ENCODE measurements at regions not wholly inside any gene's neighbourhood (a gene's known extent, or its start where the extent isn't known, plus 50 kb on each side); places are given as distances from the start of the nearest gene placed in this dataset.

DNA sequence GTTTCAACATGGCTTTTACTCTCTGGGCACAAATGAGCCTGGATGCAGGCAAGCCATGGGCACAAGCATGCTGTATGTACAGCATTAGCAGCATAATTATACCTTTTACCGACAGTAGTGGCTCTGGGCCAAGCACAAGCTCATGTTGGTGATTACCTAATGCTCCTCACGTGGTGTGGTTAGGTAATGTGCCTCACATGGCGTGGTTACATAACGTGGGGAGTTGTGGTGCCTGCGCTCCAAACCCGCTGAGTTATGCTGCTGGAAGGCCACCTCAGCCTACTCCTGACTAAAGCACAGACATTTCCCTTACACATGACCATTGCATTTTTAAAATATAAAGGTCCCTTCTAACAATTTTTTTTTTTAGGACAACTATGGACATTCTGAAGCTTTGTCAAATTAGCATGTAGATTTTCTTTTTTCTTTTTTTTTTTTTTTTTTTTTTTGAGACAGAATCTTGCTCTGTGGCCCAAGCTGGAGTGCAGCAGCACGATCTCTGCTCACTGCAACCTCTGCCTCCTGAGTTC lies 794.0 kb downstream of the EFNA5 start:
- ChIA-PET CTCF (interaction anchor here (0.6 kb wide), 1 partner anchor 392 kb away, joined by 3 read pairs; no protein-coding TSS in a partner anchor), POLR2A (interaction anchor here (0.6 kb wide), 1 partner anchor 1860 kb away, joined by 4 read pairs; no protein-coding TSS in a partner anchor)
- H3K4me3 Mint-ChIP-seq (ENCODE audit: unreplicated experiment) = no peak overlapping the region
- intact Hi-C loops (cut with micrococcal nuclease) = loop anchor here (5.0 kb wide), 1 partner anchor 796 kb away; the partner anchor contains the start of gene EFNA5
- H3K36me3 Mint-ChIP-seq (ENCODE audit: insufficient read depth, unreplicated experiment) = no peaks in the 10 kb centered on the region
- BruUV-seq (replicated peaks) = no TSS peak
- peak; percentile 94 for DNase-seq (ENCODE audit: unreplicated experiment)
- no peaks in the 10 kb centered on the region for H3K27me3 Mint-ChIP-seq (ENCODE audit: insufficient read depth, unreplicated experiment)
- TF ChIP-seq, protein P1, sequence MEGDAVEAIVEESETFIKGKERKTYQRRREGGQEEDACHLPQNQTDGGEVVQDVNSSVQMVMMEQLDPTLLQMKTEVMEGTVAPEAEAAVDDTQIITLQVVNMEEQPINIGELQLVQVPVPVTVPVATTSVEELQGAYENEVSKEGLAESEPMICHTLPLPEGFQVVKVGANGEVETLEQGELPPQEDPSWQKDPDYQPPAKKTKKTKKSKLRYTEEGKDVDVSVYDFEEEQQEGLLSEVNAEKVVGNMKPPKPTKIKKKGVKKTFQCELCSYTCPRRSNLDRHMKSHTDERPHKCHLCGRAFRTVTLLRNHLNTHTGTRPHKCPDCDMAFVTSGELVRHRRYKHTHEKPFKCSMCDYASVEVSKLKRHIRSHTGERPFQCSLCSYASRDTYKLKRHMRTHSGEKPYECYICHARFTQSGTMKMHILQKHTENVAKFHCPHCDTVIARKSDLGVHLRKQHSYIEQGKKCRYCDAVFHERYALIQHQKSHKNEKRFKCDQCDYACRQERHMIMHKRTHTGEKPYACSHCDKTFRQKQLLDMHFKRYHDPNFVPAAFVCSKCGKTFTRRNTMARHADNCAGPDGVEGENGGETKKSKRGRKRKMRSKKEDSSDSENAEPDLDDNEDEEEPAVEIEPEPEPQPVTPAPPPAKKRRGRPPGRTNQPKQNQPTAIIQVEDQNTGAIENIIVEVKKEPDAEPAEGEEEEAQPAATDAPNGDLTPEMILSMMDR (IDR thresholded peaks at IDR 0.05; ENCODE audit: unreplicated experiment) = no peak
- peaks cover 17% of the 10 kb centered on the region for H3K4me1 Mint-ChIP-seq (ENCODE audit: insufficient read depth, unreplicated experiment)
- H3K27ac Mint-ChIP-seq (ENCODE audit: low read depth, unreplicated experiment) = no peak overlapping the region
- H3K9me3 Mint-ChIP-seq (ENCODE audit: unreplicated experiment) = no peaks in the 10 kb centered on the region

GRCh38 chr5:106876298-106876622 lies 794.5 kb downstream of the EFNA5 start:
- TF ChIP-seq, protein P1 (IDR thresholded peaks at IDR 0.05; ENCODE audit: unreplicated experiment) = no peak
- Mint-ChIP-seq H3K4me1 (ENCODE audit: insufficient read depth, unreplicated experiment) (peaks cover 17% of the 10 kb centered on the region), H3K36me3 (ENCODE audit: insufficient read depth, unreplicated experiment) (no peaks in the 10 kb centered on the region), H3K27me3 (ENCODE audit: insufficient read depth, unreplicated experiment) (no peaks in the 10 kb centered on the region), H3K9me3 (ENCODE audit: unreplicated experiment) (no peaks in the 10 kb centered on the region), H3K27ac (ENCODE audit: low read depth, unreplicated experiment) (no peak overlapping the region), H3K4me3 (ENCODE audit: unreplicated experiment) (no peak overlapping the region)
- no TSS peak for BruUV-seq (replicated peaks)
- ChIA-PET POLR2A (no interaction called here), CTCF (no interaction called here)
- DNase-seq (ENCODE audit: unreplicated experiment) = no peak
- intact Hi-C loops (cut with micrococcal nuclease) = loop anchor here (5.0 kb wide), 1 partner anchor 796 kb away; the partner anchor contains the start of gene EFNA5

GRCh38 chr5:106875591-106876297 lies 795.0 kb downstream of the EFNA5 start:
- TF ChIP-seq, protein P1 (IDR thresholded peaks at IDR 0.05; ENCODE audit: unreplicated experiment) = peak; percentile 60
- Mint-ChIP-seq H3K9me3 (ENCODE audit: unreplicated experiment) (no peaks in the 10 kb centered on the region), H3K4me1 (ENCODE audit: insufficient read depth, unreplicated experiment) (peaks cover 14% of the 10 kb centered on the region), H3K4me3 (ENCODE audit: unreplicated experiment) (no peak overlapping the region), H3K27me3 (ENCODE audit: insufficient read depth, unreplicated experiment) (no peaks in the 10 kb centered on the region), H3K27ac (ENCODE audit: low read depth, unreplicated experiment) (no peak overlapping the region), H3K36me3 (ENCODE audit: insufficient read depth, unreplicated experiment) (no peaks in the 10 kb centered on the region)
- ChIA-PET POLR2A (no interaction called here), CTCF (interaction anchor here (0.7 kb wide), 1 partner anchor 164 kb away, joined by 3 read pairs; no protein-coding TSS in a partner anchor)
- peak; percentile 81 for DNase-seq (ENCODE audit: unreplicated experiment)
- no TSS peak for BruUV-seq (replicated peaks)
- intact Hi-C loops (cut with micrococcal nuclease) = loop anchor here (1.0 to 5.0 kb wide), 2 partner anchors 606 to 797 kb away; partner anchors contain the start of gene EFNA5

DNA sequence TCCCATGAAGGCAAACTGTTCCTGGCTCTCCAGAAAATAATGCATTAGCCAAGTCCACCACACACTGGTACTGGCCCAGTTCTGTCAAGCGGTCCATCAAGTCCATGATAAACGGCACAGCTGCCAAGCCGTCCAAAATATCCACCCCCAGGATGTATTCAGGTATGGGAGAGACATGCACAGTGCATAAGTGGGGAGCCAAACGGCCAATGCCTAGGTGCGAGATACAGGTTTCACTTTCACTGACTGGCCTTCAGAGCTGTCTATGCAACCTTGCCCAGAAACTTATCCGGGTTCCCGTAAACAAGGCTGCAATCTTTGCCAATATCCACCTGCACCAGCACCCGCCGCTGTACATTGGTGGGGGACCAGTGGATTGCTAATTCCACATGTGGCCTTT lies 795.8 kb downstream of the EFNA5 start:
- intact Hi-C loops (cut with micrococcal nuclease) = loop anchor here (1.0 to 5.0 kb wide), 2 partner anchors 606 to 797 kb away; partner anchors contain the start of gene EFNA5
- H3K27ac Mint-ChIP-seq (ENCODE audit: low read depth, unreplicated experiment) = no peak overlapping the region
- no peaks in the 10 kb centered on the region for H3K9me3 Mint-ChIP-seq (ENCODE audit: unreplicated experiment)
- no peak overlapping the region for H3K4me3 Mint-ChIP-seq (ENCODE audit: unreplicated experiment)
- TF ChIP-seq, protein P1 (IDR thresholded peaks at IDR 0.05; ENCODE audit: unreplicated experiment) = no peak
- no TSS peak for BruUV-seq (replicated peaks)
- no peaks in the 10 kb centered on the region for H3K36me3 Mint-ChIP-seq (ENCODE audit: insufficient read depth, unreplicated experiment)
- H3K4me1 Mint-ChIP-seq (ENCODE audit: insufficient read depth, unreplicated experiment) = peaks cover 11% of the 10 kb centered on the region
- H3K27me3 Mint-ChIP-seq (ENCODE audit: insufficient read depth, unreplicated experiment) = no peaks in the 10 kb centered on the region
- POLR2A ChIA-PET = no interaction called here
- CTCF ChIA-PET = interaction anchor here (0.6 to 0.7 kb wide), 2 partner anchors 164 to 225 kb away, joined by 3 read pairs; no protein-coding TSS in a partner anchor
- no peak for DNase-seq (ENCODE audit: unreplicated experiment)

Data from MCF 10A (cell line).